Muscle of leg (tissue), 3 donors: ENCODE measurements at regions not wholly inside any gene's neighbourhood (a gene's known extent, or its start where the extent isn't known, plus 50 kb on each side); places are given as distances from the start of the nearest gene placed in this dataset.

Source experiments
- DNase-seq: peaks from one replicate; pipeline ENCODE4 v3.0.0; 2013
- H3K27ac ChIP-seq: one replicate; pipeline ENCODE4 v1.5.1; 2013; ENCODE audit warnings: mild to moderate bottlenecking, low read length, control low read depth
- H3K27me3 ChIP-seq: one replicate; pipeline ENCODE4 v1.6.1; 2013; ENCODE audit warnings: low read length; ENCODE audit not compliant: control insufficient read depth, insufficient read depth
- H3K36me3 ChIP-seq: one replicate; pipeline ENCODE4 v1.6.1; 2013; ENCODE audit warnings: low read length; ENCODE audit not compliant: control insufficient read depth, insufficient read depth
- H3K4me1 ChIP-seq: one replicate; pipeline ENCODE4 v1.6.1; 2013; ENCODE audit warnings: low read length; ENCODE audit not compliant: control insufficient read depth, insufficient read depth
- H3K4me3 ChIP-seq: one replicate; pipeline ENCODE4 v1.5.1; 2013; ENCODE audit warnings: low read length, control low read depth
- H3K9me3 ChIP-seq: replicated peaks from 2 replicates; pipeline ENCODE4 v1.6.1; 2013; ENCODE audit warnings: low read depth, low read length; ENCODE audit not compliant: control insufficient read depth
- WGBS: methylation state at CpG from one replicate; pipeline ENCODE4 v1.1.5; 2013; ENCODE audit warnings: missing lambda C conversion rate; ENCODE audit not compliant: insufficient coverage; 5-methylcytosine and 5-hydroxymethylcytosine counted together

DNA sequence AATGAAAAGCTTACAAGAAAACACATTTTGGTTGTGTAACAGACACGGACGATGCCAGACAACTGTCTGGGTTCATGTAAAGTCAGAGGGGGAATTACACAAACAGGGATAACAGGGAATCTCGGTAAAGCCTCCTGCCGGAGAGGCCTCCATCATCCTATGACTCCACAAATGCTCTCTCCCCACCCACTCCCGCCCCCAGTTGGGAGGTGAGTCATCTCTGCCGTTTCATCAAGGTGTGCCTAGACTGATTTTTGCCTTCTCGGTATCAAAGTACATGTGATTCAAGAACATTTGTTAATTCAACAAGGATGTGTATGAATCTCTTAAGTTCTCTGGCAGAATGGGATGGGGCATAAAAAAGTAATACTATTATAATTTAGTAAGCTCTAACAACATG lies 304.9 kb upstream of the PRDM1 start:
- H3K36me3 ChIP-seq, result no peaks in the 10 kb centered on the region
- H3K4me3 ChIP-seq, result no peak overlapping the region
- no peak overlapping the region for H3K27ac ChIP-seq
- 70% methylated on average over 2 of the region's 7 CpGs for WGBS
- no peak for DNase-seq
- H3K9me3 ChIP-seq, result no peaks in the 10 kb centered on the region
- H3K27me3 ChIP-seq, result no peaks in the 10 kb centered on the region
- no peaks in the 10 kb centered on the region for H3K4me1 ChIP-seq

DNA sequence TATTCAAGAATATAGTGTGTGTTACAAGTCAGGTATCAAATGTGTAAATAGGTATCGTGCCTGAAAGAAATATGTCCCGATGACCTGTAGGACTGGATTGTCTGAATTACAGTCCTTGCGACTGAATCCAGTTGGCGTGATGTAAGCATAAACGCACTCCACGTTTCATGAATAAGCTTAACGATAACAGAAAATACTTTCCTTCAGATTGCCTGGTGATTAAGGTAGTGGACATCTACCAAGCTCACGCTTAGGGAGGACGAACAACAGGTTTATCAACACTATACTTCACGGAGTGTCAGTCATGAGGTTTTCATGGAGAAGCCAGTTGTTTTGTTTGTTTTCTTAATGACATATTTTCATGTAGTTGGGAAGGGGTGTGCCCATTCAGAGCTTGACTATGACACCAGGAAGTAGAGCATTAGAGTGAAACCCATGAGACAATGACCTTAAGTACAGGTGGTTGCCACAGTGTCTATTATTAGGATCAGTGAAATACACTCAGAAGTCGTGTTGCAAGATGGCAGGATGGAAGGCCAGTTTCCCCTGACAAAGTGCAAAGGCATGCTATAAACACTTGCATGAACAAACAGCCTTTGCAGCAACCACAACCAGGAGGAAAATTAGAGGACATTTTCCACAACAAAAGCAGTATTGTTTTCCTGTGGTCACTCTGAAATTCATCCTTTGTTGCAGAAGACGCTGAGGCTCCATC lies 305.8 kb upstream of the PRDM1 start:
- no peaks in the 10 kb centered on the region for H3K4me1 ChIP-seq
- 84% methylated on average over 7 of the region's 12 CpGs for WGBS
- H3K27me3 ChIP-seq, result no peaks in the 10 kb centered on the region

GRCh38 chr6:105779110-105779509 lies 307.0 kb upstream of the PRDM1 start:
- H3K9me3 ChIP-seq, result peaks cover 3% of the 10 kb centered on the region
- WGBS, result no CpG with 5 or more reads among the region's 5 CpGs
- H3K27ac ChIP-seq, result no peak overlapping the region
- H3K36me3 ChIP-seq, result no peaks in the 10 kb centered on the region
- H3K27me3 ChIP-seq, result no peaks in the 10 kb centered on the region
- no peaks in the 10 kb centered on the region for H3K4me1 ChIP-seq
- DNase-seq, result peak; percentile 61
- no peak overlapping the region for H3K4me3 ChIP-seq

More for the DNA sequence above, 305.8 kb upstream of the PRDM1 start:
- Histone ChIP-seq H3K27ac (no peak overlapping the region), H3K36me3 (no peaks in the 10 kb centered on the region), H3K9me3 (peaks cover 3% of the 10 kb centered on the region), H3K4me3 (no peak overlapping the region)
- DNase-seq, result no peak

DNA sequence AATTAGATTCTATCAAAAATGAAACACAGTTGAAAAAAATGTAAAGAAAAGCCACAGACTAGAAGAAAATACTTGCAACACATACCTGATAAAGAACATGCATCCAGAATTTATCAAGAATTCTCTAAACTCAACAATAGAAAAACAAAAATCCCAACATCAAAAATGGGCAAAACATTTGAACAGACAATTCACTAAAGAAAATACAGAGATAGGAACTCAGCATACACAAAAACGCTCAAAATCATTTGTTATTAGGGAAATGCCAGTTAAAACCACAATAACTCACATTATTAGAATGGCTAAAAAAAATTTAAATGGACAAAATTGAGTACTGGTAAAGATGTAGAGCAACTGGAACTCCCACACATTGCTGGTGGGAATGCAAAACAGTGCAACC lies 311.0 kb upstream of the PRDM1 start:
- Histone ChIP-seq H3K4me1 (no peaks in the 10 kb centered on the region), H3K4me3 (no peak overlapping the region), H3K36me3 (no peaks in the 10 kb centered on the region), H3K27ac (no peak overlapping the region), H3K27me3 (no peaks in the 10 kb centered on the region), H3K9me3 (peaks cover 3% of the 10 kb centered on the region)
- no CpG with 5 or more reads among the region's 1 CpG for WGBS
- DNase-seq, result no peak

- no CpG with 5 or more reads among the region's 1 CpG for WGBS
- Histone ChIP-seq H3K27me3 (no peaks in the 10 kb centered on the region), H3K36me3 (no peaks in the 10 kb centered on the region), H3K27ac (no peak overlapping the region), H3K9me3 (peaks cover 3% of the 10 kb centered on the region), H3K4me3 (no peak overlapping the region), H3K4me1 (no peaks in the 10 kb centered on the region)
- DNase-seq, result no peak
Observed at GRCh38 chr6:105774247-105774646, 311.9 kb upstream of the PRDM1 start.

DNA sequence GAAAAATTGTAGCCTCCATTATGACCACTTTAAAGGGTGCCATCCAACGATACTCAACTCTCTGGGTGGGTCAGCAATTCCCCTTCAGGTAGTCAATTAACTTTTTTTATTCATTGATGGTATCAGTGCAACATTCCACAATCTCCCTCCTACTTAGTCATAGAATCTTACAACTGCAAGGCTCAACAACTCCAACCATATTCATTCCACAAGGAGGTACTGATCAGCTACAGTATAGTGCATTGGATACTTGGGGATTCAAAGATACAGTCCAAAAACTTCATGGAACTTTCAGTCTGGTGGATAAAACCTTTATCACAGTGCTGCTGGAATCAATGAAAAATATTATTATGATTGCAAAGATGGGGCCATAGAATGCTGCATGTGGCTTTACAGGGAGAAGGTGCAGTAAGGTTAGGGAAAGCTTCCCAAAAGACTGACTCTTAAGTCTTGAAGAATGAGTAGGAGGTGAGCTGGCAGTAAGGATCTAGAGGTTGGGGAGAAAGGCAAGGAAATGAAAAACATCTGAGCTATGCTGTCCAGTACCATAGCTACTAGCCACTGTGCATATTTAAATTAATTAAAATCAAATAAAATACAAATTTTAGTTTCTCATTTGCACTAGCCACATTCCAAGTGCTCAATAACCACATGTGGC lies 314.7 kb upstream of the PRDM1 start:
- DNase-seq, result no peak
- H3K27ac ChIP-seq, result no peak overlapping the region
- no peaks in the 10 kb centered on the region for H3K27me3 ChIP-seq
- H3K9me3 ChIP-seq, result peaks cover 3% of the 10 kb centered on the region
- no peak overlapping the region for H3K4me3 ChIP-seq
- H3K4me1 ChIP-seq, result no peaks in the 10 kb centered on the region
- no CpG with 5 or more reads among the region's 1 CpG for WGBS
- H3K36me3 ChIP-seq, result no peaks in the 10 kb centered on the region

- WGBS, result 83% methylated on average over 2 of the region's 2 CpGs
- H3K9me3 ChIP-seq, result no peaks in the 10 kb centered on the region
- no peak overlapping the region for H3K27ac ChIP-seq
- no peaks in the 10 kb centered on the region for H3K27me3 ChIP-seq
- H3K36me3 ChIP-seq, result no peaks in the 10 kb centered on the region
- no peaks in the 10 kb centered on the region for H3K4me1 ChIP-seq
- H3K4me3 ChIP-seq, result no peak overlapping the region
- no peak for DNase-seq
Observed at GRCh38 chr6:105769987-105770386, 316.1 kb upstream of the PRDM1 start.

DNA sequence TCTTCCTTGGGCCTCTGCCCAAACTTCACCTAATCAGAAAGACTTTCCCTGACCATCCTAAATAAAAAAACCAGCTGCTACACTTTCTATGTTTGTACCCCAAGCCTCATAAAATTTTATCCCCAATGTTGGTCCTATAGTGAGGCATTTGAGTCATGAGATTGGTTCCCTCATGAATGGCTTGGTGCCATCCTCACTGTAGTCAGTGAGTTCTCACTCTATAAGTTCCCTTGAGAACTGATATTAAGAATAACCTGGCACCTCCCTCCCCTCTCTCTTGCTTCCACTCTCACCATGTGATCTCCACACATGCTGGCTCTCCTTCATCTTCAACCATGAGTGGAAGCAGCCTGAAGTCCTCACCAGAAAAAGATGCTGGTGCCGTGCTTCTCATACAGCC lies 316.9 kb upstream of the PRDM1 start:
- H3K9me3 ChIP-seq, result no peaks in the 10 kb centered on the region
- no peaks in the 10 kb centered on the region for H3K36me3 ChIP-seq
- H3K4me3 ChIP-seq, result no peak overlapping the region
- no peak for DNase-seq
- H3K4me1 ChIP-seq, result no peaks in the 10 kb centered on the region
- H3K27ac ChIP-seq, result no peak overlapping the region
- 63% methylated on average over 1 of the region's 1 CpG for WGBS
- H3K27me3 ChIP-seq, result no peaks in the 10 kb centered on the region

DNA sequence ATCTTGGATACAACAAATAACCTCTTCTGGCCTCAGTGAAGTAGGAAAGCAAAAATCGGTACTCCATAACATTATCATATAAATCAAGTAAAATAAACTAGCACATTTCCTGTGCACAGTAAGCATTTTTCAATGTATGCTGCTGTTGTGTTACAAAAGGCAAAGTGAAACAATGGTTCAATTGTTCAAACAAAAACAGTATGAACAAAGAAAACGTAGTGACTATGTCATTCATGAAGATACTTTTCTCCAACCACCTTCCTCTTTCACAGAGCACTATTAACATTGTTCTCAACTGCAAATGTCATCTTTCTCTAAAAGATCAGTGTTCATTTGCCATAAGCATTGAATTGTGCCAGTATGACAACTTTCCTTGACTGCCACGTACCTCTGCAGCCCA lies 318.6 kb upstream of the PRDM1 start:
- H3K4me1 ChIP-seq, result no peaks in the 10 kb centered on the region
- no peak overlapping the region for H3K27ac ChIP-seq
- H3K4me3 ChIP-seq, result no peak overlapping the region
- H3K27me3 ChIP-seq, result no peaks in the 10 kb centered on the region
- H3K9me3 ChIP-seq, result no peaks in the 10 kb centered on the region
- DNase-seq, result no peak
- 66% methylated on average over 2 of the region's 3 CpGs for WGBS
- H3K36me3 ChIP-seq, result no peaks in the 10 kb centered on the region

GRCh38 chr6:105765239-105765638 lies 320.9 kb upstream of the PRDM1 start:
- Histone ChIP-seq H3K27me3 (no peaks in the 10 kb centered on the region), H3K4me1 (no peaks in the 10 kb centered on the region), H3K9me3 (no peaks in the 10 kb centered on the region), H3K27ac (no peak overlapping the region), H3K36me3 (no peaks in the 10 kb centered on the region), H3K4me3 (no peak overlapping the region)
- DNase-seq, result no peak
